ENCODE measurements at regions not wholly inside any gene's neighbourhood (a gene's known extent, or its start where the extent isn't known, plus 50 kb on each side); places are given as distances from the start of the nearest gene placed in this dataset.
"Not testable (repeated sequence)": the region's sequence is repeated elsewhere in the genome, so short reads cannot be mapped to it uniquely, and the experiment has no call there.

GRCh38 chr4:86482306-86483172 lies 111.6 kb upstream of the PTPN13 start:
- no peak for DNase-seq

- DNase-seq: no peak
Measured at GRCh38 chr4:86483173-86483490, 111.0 kb upstream of the PTPN13 start.

GRCh38 chr4:86483773-86484172 lies 110.3 kb upstream of the PTPN13 start:
- DNase-seq: no peak

GRCh38 chr4:86484241-86484640 lies 109.9 kb upstream of the PTPN13 start:
- no peak for DNase-seq

- DNase-seq: no peak
Measured at GRCh38 chr4:86487738-86488348, 106.3 kb upstream of the PTPN13 start.

- DNase-seq: no peak
Measured at GRCh38 chr4:86493460-86493859, 100.7 kb upstream of the PTPN13 start.

- peak; percentile 29 for DNase-seq
Measured at GRCh38 chr4:86496094-86497080, 97.7 kb upstream of the PTPN13 start.

GRCh38 chr4:86497131-86497530 lies 97.0 kb upstream of the PTPN13 start:
- DNase-seq: no peak

- DNase-seq: peak; percentile 9
Measured at GRCh38 chr4:86497980-86498862, 95.9 kb upstream of the PTPN13 start.

- no peak for DNase-seq
Measured at GRCh38 chr4:86498863-86499166, 95.3 kb upstream of the PTPN13 start.

- DNase-seq: no peak
Measured at GRCh38 chr4:86500527-86500926, 93.6 kb upstream of the PTPN13 start.

GRCh38 chr4:86502081-86502480 lies 92.0 kb upstream of the PTPN13 start:
- DNase-seq: no peak

GRCh38 chr4:86506591-86506990 lies 87.5 kb upstream of the PTPN13 start:
- no peak for DNase-seq

GRCh38 chr4:86508436-86508835 lies 85.7 kb upstream of the PTPN13 start:
- no peak for DNase-seq

- DNase-seq: no peak
Measured at GRCh38 chr4:86511590-86511989, 82.5 kb upstream of the PTPN13 start.

GRCh38 chr4:86512631-86513030 lies 81.5 kb upstream of the PTPN13 start:
- DNase-seq: no peak

- DNase-seq: not testable (repeated sequence)
Measured at GRCh38 chr4:86515963-86516362, 78.2 kb upstream of the PTPN13 start.

GRCh38 chr4:86521373-86521969 lies 72.6 kb upstream of the PTPN13 start:
- no peak for DNase-seq

- DNase-seq: peak; percentile 10
Measured at GRCh38 chr4:86522349-86522748, 71.8 kb upstream of the PTPN13 start.

- no peak for DNase-seq
Measured at GRCh38 chr4:86523333-86523732, 70.8 kb upstream of the PTPN13 start.

- DNase-seq: not testable (repeated sequence)
Measured at GRCh38 chr4:86527713-86528112, 66.4 kb upstream of the PTPN13 start.

GRCh38 chr4:86529436-86529835 lies 64.7 kb upstream of the PTPN13 start:
- DNase-seq: no peak

All from central memory CD4-positive, alpha-beta T cell (primary cell).